ENCODE measurements at regions not wholly inside any gene's neighbourhood (a gene's known extent, or its start where the extent isn't known, plus 50 kb on each side); places are given as distances from the start of the nearest gene placed in this dataset.
"Not testable (repeated sequence)": the region's sequence is repeated elsewhere in the genome, so short reads cannot be mapped to it uniquely, and the experiment has no call there.

GRCh38 chr6:16039892-16040627, 88.8 kb upstream of the MYLIP start:
- not testable (repeated sequence) for DNase-seq (ENCODE audit: low spot score)

GRCh38 chr6:16038938-16039337, 89.9 kb upstream of the MYLIP start:
- DNase-seq (ENCODE audit: low spot score): no peak

GRCh38 chr6:16035488-16036080, 93.3 kb upstream of the MYLIP start:
- DNase-seq (ENCODE audit: low spot score): no peak

GRCh38 chr6:16033214-16033613, 95.7 kb upstream of the MYLIP start:
- no peak for DNase-seq (ENCODE audit: low spot score)

- DNase-seq (ENCODE audit: low spot score): no peak
Measured at GRCh38 chr6:16031278-16031981, 97.5 kb upstream of the MYLIP start.

- no peak for DNase-seq (ENCODE audit: low spot score)
Measured at GRCh38 chr6:16028966-16029365, 99.9 kb upstream of the MYLIP start.

- DNase-seq (ENCODE audit: low spot score): no peak
Measured at GRCh38 chr6:16020259-16020658, 108.6 kb upstream of the MYLIP start.

GRCh38 chr6:16019462-16019861, 109.4 kb upstream of the MYLIP start:
- DNase-seq (ENCODE audit: low spot score): no peak

- no peak for DNase-seq (ENCODE audit: low spot score)
Measured at GRCh38 chr6:16018626-16019025, 110.3 kb upstream of the MYLIP start.

GRCh38 chr6:16014325-16014724, 114.6 kb upstream of the MYLIP start:
- DNase-seq (ENCODE audit: low spot score): not testable (repeated sequence)

- no peak for DNase-seq (ENCODE audit: low spot score)
Measured at GRCh38 chr6:16007146-16007545, 121.7 kb upstream of the MYLIP start.

- no peak for DNase-seq (ENCODE audit: low spot score)
Measured at GRCh38 chr6:16006681-16007080, 122.2 kb upstream of the MYLIP start.

GRCh38 chr6:16004934-16005679, 123.8 kb upstream of the MYLIP start:
- no peak for DNase-seq (ENCODE audit: low spot score)

- no peak for DNase-seq (ENCODE audit: low spot score)
Measured at GRCh38 chr6:16003197-16003491, 125.7 kb upstream of the MYLIP start.

GRCh38 chr6:16002332-16003196, 126.3 kb upstream of the MYLIP start:
- no peak for DNase-seq (ENCODE audit: low spot score)

- DNase-seq (ENCODE audit: low spot score): no peak
Measured at GRCh38 chr6:16001158-16001557, 127.7 kb upstream of the MYLIP start.

GRCh38 chr6:15999201-15999600, 129.7 kb upstream of the MYLIP start:
- no peak for DNase-seq (ENCODE audit: low spot score)

- no peak for DNase-seq (ENCODE audit: low spot score)
Measured at GRCh38 chr6:15997586-15998388, 131.1 kb upstream of the MYLIP start.

GRCh38 chr6:15996030-15996429, 132.9 kb upstream of the MYLIP start:
- no peak for DNase-seq (ENCODE audit: low spot score)

GRCh38 chr6:15995493-15995892, 133.4 kb upstream of the MYLIP start:
- no peak for DNase-seq (ENCODE audit: low spot score)
